ENCODE measurements at regions not wholly inside any gene's neighbourhood (a gene's known extent, or its start where the extent isn't known, plus 50 kb on each side); places are given as distances from the start of the nearest gene placed in this dataset.

DNA sequence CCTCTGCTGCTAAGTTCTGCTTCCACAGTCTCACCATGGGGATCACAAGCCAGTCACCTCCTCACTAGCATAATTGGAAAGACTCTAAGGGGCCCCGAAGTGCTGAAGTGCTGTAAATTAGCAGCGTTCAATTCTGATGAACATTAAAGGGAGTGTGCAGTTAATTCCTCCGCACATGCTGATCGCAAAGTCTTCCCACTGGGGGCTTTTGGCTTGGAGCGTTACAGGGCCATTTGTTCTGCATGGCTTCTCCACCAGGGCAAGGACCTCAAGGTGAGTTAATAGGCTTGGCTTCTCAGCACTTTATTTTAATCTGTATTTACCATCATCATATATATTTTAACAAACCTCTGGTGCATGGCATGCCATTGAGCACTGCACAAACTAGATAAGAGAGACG is 216.3 kb upstream of the PARD3B start:
- H3K4me3 Mint-ChIP-seq: no peak overlapping the region
- H3K4me1 Mint-ChIP-seq: peaks cover 12 to 13% of the 10 kb centered on the region in 2 experiments
- no peak overlapping the region for H3K23ac ChIP-seq (ENCODE audit: insufficient read length, low read depth, low read length)
- no peak overlapping the region for H2AFZ ChIP-seq (ENCODE audit: low read length)
- no peak overlapping the region for H3K9ac ChIP-seq (ENCODE audit: extremely low read depth, insufficient read length, low read length)
- no peaks in the 10 kb centered on the region for H3K79me2 ChIP-seq (ENCODE audit: insufficient read depth, low read length)
- H3K4me2 ChIP-seq (ENCODE audit: insufficient read depth, insufficient read length, low read length): no peak overlapping the region
- TF ChIP-seq, protein P1, sequence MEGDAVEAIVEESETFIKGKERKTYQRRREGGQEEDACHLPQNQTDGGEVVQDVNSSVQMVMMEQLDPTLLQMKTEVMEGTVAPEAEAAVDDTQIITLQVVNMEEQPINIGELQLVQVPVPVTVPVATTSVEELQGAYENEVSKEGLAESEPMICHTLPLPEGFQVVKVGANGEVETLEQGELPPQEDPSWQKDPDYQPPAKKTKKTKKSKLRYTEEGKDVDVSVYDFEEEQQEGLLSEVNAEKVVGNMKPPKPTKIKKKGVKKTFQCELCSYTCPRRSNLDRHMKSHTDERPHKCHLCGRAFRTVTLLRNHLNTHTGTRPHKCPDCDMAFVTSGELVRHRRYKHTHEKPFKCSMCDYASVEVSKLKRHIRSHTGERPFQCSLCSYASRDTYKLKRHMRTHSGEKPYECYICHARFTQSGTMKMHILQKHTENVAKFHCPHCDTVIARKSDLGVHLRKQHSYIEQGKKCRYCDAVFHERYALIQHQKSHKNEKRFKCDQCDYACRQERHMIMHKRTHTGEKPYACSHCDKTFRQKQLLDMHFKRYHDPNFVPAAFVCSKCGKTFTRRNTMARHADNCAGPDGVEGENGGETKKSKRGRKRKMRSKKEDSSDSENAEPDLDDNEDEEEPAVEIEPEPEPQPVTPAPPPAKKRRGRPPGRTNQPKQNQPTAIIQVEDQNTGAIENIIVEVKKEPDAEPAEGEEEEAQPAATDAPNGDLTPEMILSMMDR (conservative IDR thresholded peaks at IDR 0.05): no peak
- no peak overlapping the region for H3K14ac ChIP-seq (ENCODE audit: insufficient read depth, low read length)
- H4K91ac ChIP-seq (ENCODE audit: insufficient read length, low read depth, low read length): no peak overlapping the region
- no peaks in the 10 kb centered on the region for H3K36me3 Mint-ChIP-seq (ENCODE audit: insufficient read depth in 1 of 3, low read depth in 3 of 3)
- no peak overlapping the region for H2AK5ac ChIP-seq (ENCODE audit: insufficient read length, low read length)
- H4K8ac ChIP-seq (replicated peaks; ENCODE audit: insufficient read length, low read depth, low read length): no peak overlapping the region
- no peak overlapping the region for H3K56ac ChIP-seq (ENCODE audit: insufficient read length, low read depth, low read length)
- H3K27ac ChIP-seq (ENCODE audit: insufficient read length, low read depth, low read length): no peak overlapping the region
- H3K27me3 ChIP-seq (ENCODE audit: insufficient read depth, low read length): no peaks in the 10 kb centered on the region
- no peak overlapping the region for H3K27ac Mint-ChIP-seq
- H2BK20ac ChIP-seq (ENCODE audit: low read depth, low read length, poor library complexity, severe bottlenecking): no peak overlapping the region
- no peaks in the 10 kb centered on the region for H3K79me1 ChIP-seq (ENCODE audit: insufficient read depth, low read depth, low read length, poor library complexity, severe bottlenecking)
- no peak overlapping the region for H4K5ac ChIP-seq (ENCODE audit: insufficient read length, low read depth, low read length)
- no peak overlapping the region for H2BK5ac ChIP-seq (ENCODE audit: insufficient read length, low read length)
- no peaks in the 10 kb centered on the region for H3K23me2 ChIP-seq (ENCODE audit: insufficient read length, low read depth, low read length, poor library complexity, severe bottlenecking)
- no peaks in the 10 kb centered on the region; the same call in 1 of the 2 replicates for H3K4me1 ChIP-seq (ENCODE audit: insufficient read depth, low read length)
- no peaks in the 10 kb centered on the region for H3K27me3 Mint-ChIP-seq (ENCODE audit: low read depth)
- no peak for DNase-seq
- no peak overlapping the region for H2BK120ac ChIP-seq (ENCODE audit: low read depth, low read length, poor library complexity, severe bottlenecking)
- no peak overlapping the region for H2BK15ac ChIP-seq (ENCODE audit: low read depth, low read length)
- H3K9me3 Mint-ChIP-seq: no peaks in the 10 kb centered on the region; a peak in 1 of 5 replicates
- no peaks in the 10 kb centered on the region for H3K9me3 ChIP-seq (ENCODE audit: control insufficient read depth, low read depth, low read length)
- H3K18ac ChIP-seq (ENCODE audit: insufficient read length, low read depth, low read length): no peak overlapping the region
- no peaks in the 10 kb centered on the region for H4K20me1 ChIP-seq (ENCODE audit: control insufficient read depth, insufficient read depth, insufficient read length)
- WGBS (ENCODE audit: extremely low coverage, insufficient read length, low lambda C conversion rate): no CpG with 5 or more reads among the region's 6 CpGs
- no peak overlapping the region for H3T11ph ChIP-seq (ENCODE audit: low read length)
- no peak overlapping the region for H3K4ac ChIP-seq (ENCODE audit: low read depth, low read length)
- no peak overlapping the region for H2BK12ac ChIP-seq (ENCODE audit: insufficient read length, low read depth, low read length)

Measured in H9 (cell line).